ENCODE measurements at regions not wholly inside any gene's neighbourhood (a gene's known extent, or its start where the extent isn't known, plus 50 kb on each side); places are given as distances from the start of the nearest gene placed in this dataset.

GRCh38 chr3:146772211-146772743 lies 167.1 kb upstream of the PLSCR5 start:
- Mint-ChIP-seq H3K36me3 (ENCODE audit: low read depth) (peaks cover 21% of the 10 kb centered on the region), H3K4me3 (no peak overlapping the region), H3K4me1 (no peaks in the 10 kb centered on the region; the same call in 2 of the 3 replicates), H3K9me3 (peaks cover 21% of the 10 kb centered on the region), H3K27me3 (ENCODE audit: insufficient read depth, low read depth, poor library complexity) (peaks cover 3% of the 10 kb centered on the region), H3K27ac (no peak overlapping the region)
- no peak overlapping the region for H3K27ac ChIP-seq (ENCODE audit: low read depth)
- ATAC-seq (no peak), DNase-seq (ENCODE audit: low spot score) (no peak)
- H2AFZ ChIP-seq, result no peak overlapping the region
- H3F3A ChIP-seq (replicated peaks; ENCODE audit: low read depth), result no peaks in the 10 kb centered on the region
- H3K4me3 ChIP-seq, result no peak overlapping the region
- H3K4me2 ChIP-seq, result no peak overlapping the region
- H3K27me3 ChIP-seq (ENCODE audit: insufficient read depth), result no peaks in the 10 kb centered on the region
- H4K20me1 ChIP-seq (replicated peaks; ENCODE audit: insufficient read depth), result no peaks in the 10 kb centered on the region
- TF ChIP-seq STAT1 (IDR thresholded peaks at IDR 0.05; ENCODE audit: unreplicated experiment) (no peak), ZNF114 (CRISPR knock-in tag; IDR thresholded peaks at IDR 0.05) (no peak), ZNF331 (CRISPR knock-in tag; IDR thresholded peaks at IDR 0.05; ENCODE audit: low read depth) (no peak), NANOG (IDR thresholded peaks at IDR 0.05; ENCODE audit: borderline replicate concordance) (no peak), POLR2AphosphoS5 (IDR thresholded peaks at IDR 0.05; ENCODE audit: low read depth) (no peak), ZNF462 (CRISPR knock-in tag; IDR thresholded peaks at IDR 0.05) (no peak), CREB1 (CRISPR knock-in tag; IDR thresholded peaks at IDR 0.05; ENCODE audit: low read depth) (no peak), JUNB (IDR thresholded peaks at IDR 0.05; ENCODE audit: unreplicated experiment) (no peak), EZH2phosphoT487 (IDR thresholded peaks at IDR 0.05; ENCODE audit: unreplicated experiment) (no peak), REST (IDR thresholded peaks at IDR 0.05; ENCODE audit: unreplicated experiment) (no peak), CTCF (conservative IDR thresholded peaks at IDR 0.05; ENCODE audit: low read depth in 2 of 2) (no peak), ETS1 (IDR thresholded peaks at IDR 0.05) (no peak), EZH2 (IDR thresholded peaks at IDR 0.05; ENCODE audit: low read depth, unreplicated experiment) (no peak)
- 0 out of 2 replicates have a peak, but pooled peaks cover 4% of the 10 kb centered on the region for H3K4me1 ChIP-seq (ENCODE audit: insufficient read depth)
- no peaks in the 10 kb centered on the region for H3K79me2 ChIP-seq (replicated peaks; ENCODE audit: insufficient read depth)
- H3K9me2 ChIP-seq (ENCODE audit: insufficient read depth), result no peaks in the 10 kb centered on the region
- no peaks in the 10 kb centered on the region; the same call in 1 of the 2 replicates for H3K36me3 ChIP-seq (ENCODE audit: insufficient read depth)
